Mesenchymal stem cell (in vitro differentiated cells and primary cell): ENCODE measurements at regions not wholly inside any gene's neighbourhood (a gene's known extent, or its start where the extent isn't known, plus 50 kb on each side); places are given as distances from the start of the nearest gene placed in this dataset.

Experiments used
- DNase-seq: peaks from one replicate; pipeline ENCODE4 v3.0.0-alpha.2; 2013
- H2AFZ ChIP-seq: one replicate; pipeline ENCODE4 v1.6.1; 2013; ENCODE audit warnings: low read depth, mild to moderate bottlenecking, control low read depth, inconsistent platforms, low read length, moderate library complexity
- H2AK5ac ChIP-seq: 2 replicates; pipeline ENCODE4 v1.6.1; 2013; ENCODE audit warnings: low read length, moderate library complexity, mild to moderate bottlenecking, inconsistent platforms; ENCODE audit not compliant: severe bottlenecking
- H2BK120ac ChIP-seq: one replicate; pipeline ENCODE4 v1.6.1; 2013; ENCODE audit warnings: low read depth, mild to moderate bottlenecking, inconsistent platforms, low read length, moderate library complexity
- H2BK12ac ChIP-seq, 2 experiments: one replicate each; pipeline ENCODE4 v1.6.1; 2013; ENCODE audit warnings: inconsistent platforms in 2 of 2, low read length in 2 of 2, mild to moderate bottlenecking in 2 of 2, moderate library complexity in 2 of 2, control low read depth in 1 of 2
- H2BK15ac ChIP-seq: one replicate; pipeline ENCODE4 v1.6.1; 2013; ENCODE audit warnings: mild to moderate bottlenecking, low read depth, inconsistent platforms; ENCODE audit not compliant: poor library complexity, severe bottlenecking
- H2BK5ac ChIP-seq: 2 replicates; pipeline ENCODE4 v1.6.1; 2013; ENCODE audit warnings: low read depth, mild to moderate bottlenecking, low read length, control low read depth, inconsistent platforms; ENCODE audit not compliant: poor library complexity, severe bottlenecking
- H3K14ac ChIP-seq, 2 experiments: one replicate each; pipeline ENCODE4 v1.6.1; 2013; ENCODE audit warnings: inconsistent platforms in 2 of 2, low read length in 2 of 2, control low read depth in 1 of 2, mild to moderate bottlenecking in 1 of 2, moderate library complexity in 1 of 2
- H3K18ac ChIP-seq, 2 experiments: one replicate each; pipeline ENCODE4 v1.6.1; 2013; ENCODE audit warnings: inconsistent platforms in 2 of 2, low read length in 2 of 2, control low read depth in 1 of 2, low read depth in 1 of 2, mild to moderate bottlenecking in 1 of 2
- H3K23ac ChIP-seq, 2 experiments: one replicate each; pipeline ENCODE4 v1.6.1; 2013; ENCODE audit warnings: inconsistent platforms in 2 of 2, low read length in 2 of 2, mild to moderate bottlenecking in 2 of 2, moderate library complexity in 2 of 2, control low read depth in 1 of 2
- H3K27ac ChIP-seq: 2 replicates; pipeline ENCODE4 v1.5.1; 2013; ENCODE audit warnings: mild to moderate bottlenecking, moderate library complexity, low read length, control low read depth, inconsistent platforms; ENCODE audit not compliant: poor library complexity, severe bottlenecking
- H3K27me3 ChIP-seq, 2 experiments: 2 replicates each; pipeline versions ENCODE4 v1.6.1 to v1.7.0; 2013; ENCODE audit warnings: low read length in 2 of 2, mild to moderate bottlenecking in 2 of 2, moderate library complexity in 2 of 2, control low read depth in 1 of 2, inconsistent platforms in 1 of 2; ENCODE audit not compliant: control insufficient read depth in 1 of 2, insufficient read depth in 1 of 2
- H3K36me3 ChIP-seq, 2 experiments: 2 replicates each; pipeline versions ENCODE4 v1.6.1 to v1.7.0; 2013; ENCODE audit warnings: low read length in 2 of 2, control low read depth in 1 of 2, inconsistent platforms in 1 of 2, low read depth in 1 of 2, mild to moderate bottlenecking in 1 of 2; ENCODE audit not compliant: insufficient read depth in 2 of 2, control insufficient read depth in 1 of 2
- H3K4ac ChIP-seq, 2 experiments: one replicate each; pipeline ENCODE4 v1.6.1; 2013; ENCODE audit warnings: inconsistent platforms in 2 of 2, low read length in 2 of 2, mild to moderate bottlenecking in 2 of 2, moderate library complexity in 2 of 2, control low read depth in 1 of 2, low read depth in 1 of 2
- H3K4me1 ChIP-seq: 2 replicates; pipeline ENCODE4 v1.6.1; 2013; ENCODE audit warnings: low read depth, low read length, control low read depth; ENCODE audit not compliant: control insufficient read depth, insufficient read depth
- H3K4me2 ChIP-seq: 2 replicates; pipeline ENCODE4 v1.6.1; 2013; ENCODE audit warnings: low read length, mild to moderate bottlenecking, inconsistent platforms; ENCODE audit not compliant: poor library complexity, severe bottlenecking
- H3K4me3 ChIP-seq, 2 experiments: 2 replicates each; pipeline versions ENCODE4 v1.5.1 to v1.7.0; 2013; ENCODE audit warnings: low read length in 2 of 2, mild to moderate bottlenecking in 2 of 2, control low read depth in 1 of 2, low read depth in 1 of 2; ENCODE audit not compliant: insufficient read depth in 1 of 2
- H3K79me1 ChIP-seq: replicated peaks from 2 replicates; pipeline ENCODE4 v1.6.1; 2013; ENCODE audit warnings: mild to moderate bottlenecking, control low read depth, low read length, inconsistent platforms; ENCODE audit not compliant: poor library complexity, severe bottlenecking
- H3K9ac ChIP-seq: 2 replicates; pipeline ENCODE4 v1.7.0; 2013; ENCODE audit warnings: mild to moderate bottlenecking, low read length, moderate library complexity
- H3K9me3 ChIP-seq: 2 replicates; pipeline ENCODE4 v1.7.0; 2013; ENCODE audit warnings: mild to moderate bottlenecking, low read length; ENCODE audit not compliant: control insufficient read depth
- H4K8ac ChIP-seq: one replicate; pipeline ENCODE4 v1.6.1; 2013; ENCODE audit warnings: inconsistent platforms, mild to moderate bottlenecking, low read length, moderate library complexity
- H4K91ac ChIP-seq: one replicate; pipeline ENCODE4 v1.6.1; 2013; ENCODE audit warnings: mild to moderate bottlenecking, low read length, inconsistent platforms
- WGBS: methylation state at CpG from one replicate; pipeline ENCODE4 v1.1.7; 2013; ENCODE audit warnings: mixed read lengths; 5-methylcytosine and 5-hydroxymethylcytosine counted together

DNA sequence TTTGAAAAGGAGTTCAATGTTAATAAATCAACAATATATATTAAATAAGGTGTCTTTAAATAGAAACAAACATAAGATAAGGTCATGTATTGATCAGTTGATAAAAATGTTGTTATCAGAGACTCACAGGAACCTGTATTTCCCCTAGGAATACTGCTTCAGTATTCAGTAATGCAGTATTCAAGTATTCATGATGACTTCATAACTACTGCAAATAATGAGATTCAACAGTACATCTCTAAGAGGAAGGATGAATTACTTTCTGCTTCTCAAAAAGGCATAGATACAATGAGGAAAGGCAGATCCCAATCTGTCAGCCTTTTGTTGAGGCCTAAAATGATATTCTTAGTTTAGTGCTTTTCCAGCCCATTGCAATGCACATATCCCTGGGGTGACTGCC lies 73.7 kb downstream of the MAGEB17 start:
- H3K14ac ChIP-seq: no peak overlapping the region

DNA sequence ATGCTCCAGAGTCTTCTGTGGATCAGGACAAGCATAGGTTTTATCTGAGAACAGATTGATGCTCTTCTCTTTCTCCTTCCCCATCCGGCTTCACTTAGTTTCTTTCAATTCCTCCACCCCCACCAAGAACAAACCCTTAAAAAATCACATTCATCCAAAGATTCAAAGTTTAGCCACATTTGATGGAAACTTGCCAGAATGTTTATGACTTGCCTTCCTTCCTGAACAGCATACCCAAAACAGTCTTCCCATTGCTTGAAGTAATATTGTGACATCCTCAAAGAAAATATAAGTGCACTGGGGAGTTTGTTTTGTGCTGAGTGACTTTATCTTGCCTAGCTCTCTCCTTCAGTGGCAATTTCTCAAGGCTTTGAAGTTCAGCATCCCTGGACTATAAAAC lies 83.0 kb downstream of the MAGEB17 start:
- Histone ChIP-seq H3K18ac (no peak overlapping the region), H3K36me3 (no peaks in the 10 kb centered on the region)

More for the DNA sequence above, 73.7 kb downstream of the MAGEB17 start:
- DNase-seq: no peak
- H3K4me2 ChIP-seq: no peak overlapping the region
- no peak overlapping the region for H3K4ac ChIP-seq
- H2BK120ac ChIP-seq: no peak overlapping the region
- H3K18ac ChIP-seq: no peak overlapping the region
- no peak overlapping the region for H3K27ac ChIP-seq
- no peaks in the 10 kb centered on the region for H3K79me1 ChIP-seq
- no peak overlapping the region for H2BK5ac ChIP-seq
- no peak overlapping the region for H2BK12ac ChIP-seq
- H4K8ac ChIP-seq: no peak overlapping the region
- H2BK15ac ChIP-seq: no peak overlapping the region
- no peak overlapping the region for H2AFZ ChIP-seq
- H3K9me3 ChIP-seq: no peaks in the 10 kb centered on the region
- no peak overlapping the region for H3K4me3 ChIP-seq
- H4K91ac ChIP-seq: no peak overlapping the region
- H3K4me1 ChIP-seq: peaks cover 6% of the 10 kb centered on the region
- no peaks in the 10 kb centered on the region for H3K27me3 ChIP-seq
- no peak overlapping the region for H3K9ac ChIP-seq
- H3K23ac ChIP-seq: no peak overlapping the region
- H3K36me3 ChIP-seq: no peaks in the 10 kb centered on the region
- H2AK5ac ChIP-seq: no peak overlapping the region

DNA sequence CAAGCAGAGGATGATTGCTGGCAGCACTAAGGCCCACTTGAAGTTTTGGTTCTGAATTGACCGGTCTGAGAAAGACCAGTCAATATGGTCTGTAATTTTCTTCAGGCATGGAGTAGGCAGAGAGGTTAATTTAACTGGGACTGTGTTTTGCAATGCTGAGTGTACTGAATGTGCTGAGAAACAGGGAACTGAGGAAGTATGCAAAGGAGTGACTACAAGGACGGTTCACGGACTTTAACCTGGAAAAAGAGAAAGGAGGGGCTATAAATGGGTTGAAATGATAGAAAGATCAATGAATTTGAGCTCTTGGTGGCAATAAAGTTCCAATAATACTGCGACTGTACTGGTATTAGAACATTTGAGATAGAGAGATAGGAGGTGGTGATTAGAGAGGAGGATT lies 84.5 kb downstream of the MAGEB17 start:
- no peak overlapping the region for H2BK120ac ChIP-seq
- 90% methylated on average over 4 of the region's 4 CpGs for WGBS
- no peak overlapping the region for H3K14ac ChIP-seq
- H3K9me3 ChIP-seq: peaks cover 6% of the 10 kb centered on the region
- H3K9ac ChIP-seq: no peak overlapping the region
- no peaks in the 10 kb centered on the region for H3K4me1 ChIP-seq
- H3K4me3 ChIP-seq: no peak overlapping the region
- no peaks in the 10 kb centered on the region for H3K79me1 ChIP-seq
- no peak overlapping the region for H2BK5ac ChIP-seq
- no peak overlapping the region for H2BK12ac ChIP-seq
- peaks cover 0 to 23% of the 10 kb centered on the region in 2 experiments for H3K27me3 ChIP-seq
- H2BK15ac ChIP-seq: no peak overlapping the region
- DNase-seq: no peak
- H3K4ac ChIP-seq: no peak overlapping the region
- no peaks in the 10 kb centered on the region for H3K36me3 ChIP-seq
- no peak overlapping the region for H2AFZ ChIP-seq
- H3K23ac ChIP-seq: no peak overlapping the region
- H3K18ac ChIP-seq: no peak overlapping the region
- H4K8ac ChIP-seq: no peak overlapping the region
- no peak overlapping the region for H3K27ac ChIP-seq
- no peak overlapping the region for H3K4me2 ChIP-seq
- no peak overlapping the region for H4K91ac ChIP-seq
- H2AK5ac ChIP-seq: no peak overlapping the region

More for the DNA sequence above, 83.0 kb downstream of the MAGEB17 start:
- Histone ChIP-seq H2AFZ (no peak overlapping the region), H3K79me1 (no peaks in the 10 kb centered on the region), H3K4me2 (no peak overlapping the region), H2BK12ac (no peak overlapping the region), H2BK15ac (no peak overlapping the region), H2BK5ac (no peak overlapping the region), H3K9ac (no peak overlapping the region), H3K4me1 (no peaks in the 10 kb centered on the region), H3K9me3 (no peaks in the 10 kb centered on the region), H4K91ac (no peak overlapping the region), H3K27ac (no peak overlapping the region), H2AK5ac (no peak overlapping the region), H3K14ac (no peak overlapping the region), H2BK120ac (no peak overlapping the region), H3K27me3 (peaks cover 0 to 23% of the 10 kb centered on the region in 2 experiments), H3K23ac (no peak overlapping the region), H4K8ac (no peak overlapping the region), H3K4me3 (no peak overlapping the region), H3K4ac (no peak overlapping the region)
- WGBS: 100% methylated on average over 1 of the region's 1 CpG
- DNase-seq: no peak

DNA sequence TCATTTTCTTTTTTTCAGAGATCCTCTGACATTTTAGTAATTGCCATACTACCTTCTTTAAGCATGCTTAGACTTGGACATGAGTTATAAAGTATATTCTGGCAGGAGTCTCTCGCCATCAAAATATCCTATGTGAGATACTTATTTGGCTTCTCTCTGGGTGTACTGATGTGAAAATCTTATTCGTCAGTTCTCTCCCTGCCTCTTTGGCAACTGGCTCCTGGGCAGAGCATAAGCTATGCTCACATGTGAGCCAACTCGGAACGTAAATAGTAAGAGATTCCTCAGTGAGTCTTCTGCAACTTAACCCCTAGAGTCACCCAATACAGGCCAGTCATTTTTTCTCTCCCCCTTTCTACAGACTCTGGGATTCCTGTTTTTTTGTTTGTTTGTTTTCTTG lies 91.6 kb downstream of the MAGEB17 start:
- Histone ChIP-seq H3K4me1 (no peaks in the 10 kb centered on the region), H3K79me1 (no peaks in the 10 kb centered on the region), H3K27me3 (peaks cover 0 to 12% of the 10 kb centered on the region in 2 experiments), H3K4me2 (no peak overlapping the region), H4K8ac (no peak overlapping the region), H3K23ac (no peak overlapping the region), H3K27ac (no peak overlapping the region), H2BK15ac (no peak overlapping the region), H3K9me3 (peaks cover 8% of the 10 kb centered on the region), H2BK12ac (no peak overlapping the region), H3K9ac (no peak overlapping the region), H3K36me3 (no peaks in the 10 kb centered on the region), H3K14ac (no peak overlapping the region), H3K18ac (no peak overlapping the region), H2AFZ (no peak overlapping the region), H2BK120ac (no peak overlapping the region), H3K4me3 (no peak overlapping the region), H3K4ac (no peak overlapping the region), H2AK5ac (no peak overlapping the region), H2BK5ac (no peak overlapping the region), H4K91ac (no peak overlapping the region)
- 89% methylated on average over 4 of the region's 4 CpGs for WGBS
- DNase-seq: no peak
